PC-3 (cell line): ENCODE measurements at regions not wholly inside any gene's neighbourhood (a gene's known extent, or its start where the extent isn't known, plus 50 kb on each side); places are given as distances from the start of the nearest gene placed in this dataset.

ENCODE experiments used
- EZH2phosphoT487 ChIP-seq: fragments of 300-600 bp; sonication (generic); IDR thresholded peaks from 2 replicates; pipeline ENCODE4 v1.6.1; 2018; ENCODE audit warnings: mild to moderate bottlenecking, antibody characterized with exemption, low read length, borderline replicate concordance
- TF ChIP-seq, protein P1 (sequence below): fragments of 300-600 bp; sonication (generic); conservative IDR thresholded peaks from 2 replicates; pipeline ENCODE4 v1.5.1; 2017; ENCODE audit warnings: antibody characterized with exemption, low read depth, mild to moderate bottlenecking, low read length

DNA sequence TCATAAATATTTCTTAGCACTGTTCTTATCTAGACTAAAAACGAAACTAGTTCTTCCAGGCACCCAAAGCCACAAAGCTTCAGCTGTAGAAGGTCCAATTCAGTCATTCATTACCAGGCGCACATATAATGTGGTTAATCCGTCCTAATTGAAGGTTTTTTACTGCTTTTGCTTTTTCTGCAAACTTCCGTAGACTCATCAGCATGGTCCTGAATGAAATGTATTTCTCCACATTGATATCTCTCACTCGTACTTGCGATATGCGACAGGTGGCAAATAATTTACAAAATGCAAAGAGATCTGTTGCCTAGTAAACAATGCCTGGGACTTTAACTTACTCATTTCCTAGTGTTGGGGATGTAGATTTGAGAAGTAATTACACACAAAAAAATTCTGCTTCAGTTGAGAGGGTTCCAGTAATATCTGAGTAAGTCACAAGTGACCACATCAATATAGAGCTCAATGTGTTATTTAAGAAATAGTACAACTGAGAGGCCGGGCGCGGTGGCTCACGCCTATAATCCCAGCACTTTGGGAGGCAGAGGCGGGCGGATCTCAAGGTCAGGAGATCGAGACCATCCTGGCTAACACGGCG, 75.0 kb upstream of the MBNL1 start:
- TF ChIP-seq, protein P1, sequence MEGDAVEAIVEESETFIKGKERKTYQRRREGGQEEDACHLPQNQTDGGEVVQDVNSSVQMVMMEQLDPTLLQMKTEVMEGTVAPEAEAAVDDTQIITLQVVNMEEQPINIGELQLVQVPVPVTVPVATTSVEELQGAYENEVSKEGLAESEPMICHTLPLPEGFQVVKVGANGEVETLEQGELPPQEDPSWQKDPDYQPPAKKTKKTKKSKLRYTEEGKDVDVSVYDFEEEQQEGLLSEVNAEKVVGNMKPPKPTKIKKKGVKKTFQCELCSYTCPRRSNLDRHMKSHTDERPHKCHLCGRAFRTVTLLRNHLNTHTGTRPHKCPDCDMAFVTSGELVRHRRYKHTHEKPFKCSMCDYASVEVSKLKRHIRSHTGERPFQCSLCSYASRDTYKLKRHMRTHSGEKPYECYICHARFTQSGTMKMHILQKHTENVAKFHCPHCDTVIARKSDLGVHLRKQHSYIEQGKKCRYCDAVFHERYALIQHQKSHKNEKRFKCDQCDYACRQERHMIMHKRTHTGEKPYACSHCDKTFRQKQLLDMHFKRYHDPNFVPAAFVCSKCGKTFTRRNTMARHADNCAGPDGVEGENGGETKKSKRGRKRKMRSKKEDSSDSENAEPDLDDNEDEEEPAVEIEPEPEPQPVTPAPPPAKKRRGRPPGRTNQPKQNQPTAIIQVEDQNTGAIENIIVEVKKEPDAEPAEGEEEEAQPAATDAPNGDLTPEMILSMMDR = no peak
- TF ChIP-seq EZH2phosphoT487 = no peak
